ENCODE measurements at regions not wholly inside any gene's neighbourhood (a gene's known extent, or its start where the extent isn't known, plus 50 kb on each side); places are given as distances from the start of the nearest gene placed in this dataset.
"Not testable (repeated sequence)": the region's sequence is repeated elsewhere in the genome, so short reads cannot be mapped to it uniquely, and the experiment has no call there.

DNA sequence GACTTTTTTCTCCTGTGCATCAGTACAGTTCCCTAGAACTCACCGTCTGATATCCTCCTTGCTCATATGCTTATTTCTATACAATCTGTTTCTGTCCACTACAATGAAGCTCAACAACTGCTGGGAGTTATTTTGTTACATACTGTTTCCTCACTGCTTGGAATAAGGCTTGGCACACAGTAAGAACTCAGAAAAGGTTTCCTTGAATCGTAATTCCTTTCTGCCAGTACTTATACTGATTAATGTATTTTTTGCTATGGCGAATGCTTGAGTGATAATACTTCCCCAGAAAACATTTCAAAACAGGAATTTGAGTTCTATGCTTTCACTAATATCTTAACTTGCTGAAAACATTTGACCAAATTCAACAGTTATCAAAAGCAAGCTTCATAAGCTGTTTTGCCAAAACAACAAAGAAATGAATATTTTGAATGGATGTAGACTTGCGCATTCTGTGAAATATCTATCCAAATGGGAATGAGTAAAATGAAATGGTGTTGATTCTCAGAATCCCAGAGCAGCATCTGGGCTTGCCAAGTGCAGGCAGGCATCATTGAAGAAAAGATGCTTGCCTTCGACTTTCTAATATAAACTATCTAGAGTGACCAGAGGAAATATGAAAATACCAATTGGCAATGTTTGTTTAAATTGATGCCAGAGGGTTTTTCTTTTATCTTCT lies 286.3 kb downstream of the RAP2B start:
- no peak for DNase-seq

- DNase-seq: no peak
These were observed 295.0 kb downstream of the RAP2B start for GRCh38 chr3:153456833-153457545.

- no peak for DNase-seq
These were observed 296.9 kb downstream of the RAP2B start for GRCh38 chr3:153458881-153459280.

- no peak for DNase-seq
These were observed 300.5 kb downstream of the RAP2B start for GRCh38 chr3:153462545-153462944.

GRCh38 chr3:153463895-153464294 lies 301.9 kb downstream of the RAP2B start:
- no peak for DNase-seq

DNA sequence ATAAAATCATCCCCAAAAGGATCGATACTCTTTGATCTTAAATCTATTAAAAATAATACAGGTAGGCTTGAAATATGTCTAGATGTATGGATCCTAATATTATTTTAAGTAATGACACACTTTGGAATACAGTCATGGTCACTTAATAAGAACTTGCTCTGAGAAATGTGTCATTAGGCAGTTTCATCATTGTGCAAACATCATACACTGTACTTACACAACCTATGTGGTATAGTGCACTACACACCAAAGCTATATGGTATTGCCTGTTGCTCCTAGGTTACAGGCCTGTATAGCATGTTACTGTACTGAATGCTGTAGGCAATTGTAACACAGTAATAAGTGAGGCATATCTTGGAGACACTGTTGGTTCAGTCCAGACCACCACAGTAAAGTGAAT lies 307.1 kb downstream of the RAP2B start:
- DNase-seq: no peak

DNA sequence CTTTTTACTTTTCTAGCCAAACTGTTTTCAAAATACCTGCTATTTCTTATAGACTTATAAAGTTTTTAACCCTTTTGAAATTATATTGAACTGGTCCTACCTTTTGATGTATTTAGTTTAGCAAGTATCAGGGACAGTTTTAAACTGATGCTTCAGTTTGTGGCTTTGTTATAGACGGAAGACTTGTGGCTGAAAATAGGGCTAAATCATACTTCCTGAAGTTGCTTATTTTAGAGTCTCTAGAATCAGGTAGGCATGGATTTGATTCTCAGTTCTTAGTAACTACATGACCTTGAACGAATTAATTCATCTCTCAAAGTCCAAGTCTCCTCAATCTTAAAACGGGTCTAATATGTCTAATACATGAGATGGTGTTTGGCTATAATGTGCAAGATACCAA lies 322.8 kb downstream of the RAP2B start:
- no peak for DNase-seq

GRCh38 chr3:153495422-153495821 lies 333.4 kb downstream of the RAP2B start:
- no peak for DNase-seq

DNA sequence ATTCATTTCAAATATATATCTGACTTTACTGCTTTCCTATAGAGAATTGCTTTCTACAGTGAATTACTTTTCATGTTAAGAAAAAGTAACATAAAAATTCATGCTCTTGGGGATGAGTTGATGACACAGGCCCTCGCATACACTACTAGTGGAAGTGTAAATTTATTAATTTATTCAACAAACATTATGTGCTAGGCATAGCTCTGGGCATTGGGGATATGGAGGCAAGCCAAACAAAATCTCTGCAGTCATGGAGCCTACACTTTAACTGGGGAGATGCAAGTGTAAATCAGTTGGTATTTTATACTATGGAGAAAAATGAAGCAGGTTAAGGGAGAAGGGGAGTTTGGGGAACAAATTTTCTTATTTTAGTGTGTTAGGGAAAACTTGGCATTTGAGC lies 340.7 kb downstream of the RAP2B start:
- DNase-seq: no peak

GRCh38 chr3:153503873-153504272 lies 341.8 kb downstream of the RAP2B start:
- DNase-seq: no peak

GRCh38 chr3:153506205-153506604 lies 344.2 kb downstream of the RAP2B start:
- peak in 1 of 2 experiments; percentile 27 for DNase-seq

GRCh38 chr3:153506686-153507085 lies 344.7 kb downstream of the RAP2B start:
- peak in 1 of 2 experiments; percentile 40 for DNase-seq

DNA sequence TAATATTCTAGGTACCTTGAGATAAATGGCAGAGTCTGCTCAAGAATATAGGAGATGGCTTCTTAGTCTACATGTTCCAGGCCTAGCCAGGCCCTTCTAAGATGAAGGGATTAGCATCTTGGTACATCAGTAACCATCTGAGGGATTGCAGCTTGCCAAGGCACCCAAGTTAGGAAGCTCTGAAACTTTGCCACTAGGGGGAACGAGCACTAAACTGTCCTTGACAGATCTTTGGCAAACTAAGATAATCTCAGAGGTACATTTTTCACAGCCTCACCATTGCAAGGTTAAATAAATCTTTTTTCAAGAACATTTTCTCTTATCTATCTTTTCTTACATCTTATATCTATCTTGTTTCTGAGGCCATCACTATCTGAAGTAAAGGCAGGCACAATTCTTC lies 351.2 kb downstream of the RAP2B start:
- DNase-seq: no peak

DNA sequence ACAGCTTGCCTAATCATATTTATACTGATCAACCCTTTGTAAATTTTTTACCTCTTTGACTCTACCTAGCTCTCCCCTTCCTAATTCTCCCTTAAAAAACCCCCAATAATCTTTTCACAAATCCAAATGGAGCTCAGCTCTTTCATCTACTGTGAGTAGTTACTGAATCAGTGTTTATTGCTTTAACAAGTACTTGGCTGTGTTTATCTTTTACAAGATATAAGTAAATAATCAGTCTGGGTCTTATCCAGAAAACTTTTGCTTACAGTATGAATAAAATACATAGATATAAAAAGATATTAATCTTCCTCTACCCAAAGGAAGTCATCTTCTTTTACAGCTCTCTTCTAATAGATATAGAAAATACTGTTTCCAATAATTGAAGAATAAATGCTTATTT lies 366.4 kb downstream of the RAP2B start:
- no peak for DNase-seq

DNA sequence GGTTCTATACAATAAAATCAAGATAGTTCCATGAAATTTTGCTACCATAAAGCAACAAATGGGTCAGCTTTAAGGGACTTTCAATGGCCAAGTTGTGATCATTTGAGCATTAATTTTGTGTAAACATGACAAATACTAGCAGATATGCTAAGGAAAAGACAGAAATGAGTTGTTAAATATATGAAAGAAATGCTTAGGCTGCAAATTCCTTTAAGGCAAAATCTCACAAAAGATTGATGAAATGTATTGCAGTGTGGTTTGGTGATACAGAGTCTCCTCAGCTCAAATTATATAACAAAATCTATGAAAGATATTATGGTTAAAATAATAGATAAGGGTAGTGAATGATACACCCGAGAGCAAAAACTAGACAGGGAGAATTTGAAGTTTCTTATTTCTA lies 377.2 kb downstream of the RAP2B start:
- DNase-seq: no peak

GRCh38 chr3:153545471-153545870 lies 383.4 kb downstream of the RAP2B start:
- DNase-seq: no peak

DNA sequence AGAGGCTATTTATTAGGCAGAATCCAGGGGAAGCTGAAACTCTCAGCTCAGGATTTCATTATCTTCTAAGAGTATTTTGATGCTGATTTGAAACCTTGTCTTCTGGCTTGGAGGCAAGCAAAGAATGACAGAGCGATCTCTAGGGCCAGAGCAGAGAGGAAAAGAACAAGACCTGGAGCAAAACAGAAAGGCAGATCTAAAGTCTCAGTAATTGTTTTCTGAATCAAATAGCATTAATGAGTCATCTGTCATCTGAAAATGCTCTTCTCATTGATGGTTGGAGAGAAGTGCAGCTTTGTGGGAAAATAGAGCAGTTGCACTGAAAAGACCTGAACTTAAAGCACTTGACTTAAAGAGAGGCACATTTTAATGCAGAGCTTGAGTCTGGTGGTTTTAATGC lies 385.9 kb downstream of the RAP2B start:
- no peak for DNase-seq

DNA sequence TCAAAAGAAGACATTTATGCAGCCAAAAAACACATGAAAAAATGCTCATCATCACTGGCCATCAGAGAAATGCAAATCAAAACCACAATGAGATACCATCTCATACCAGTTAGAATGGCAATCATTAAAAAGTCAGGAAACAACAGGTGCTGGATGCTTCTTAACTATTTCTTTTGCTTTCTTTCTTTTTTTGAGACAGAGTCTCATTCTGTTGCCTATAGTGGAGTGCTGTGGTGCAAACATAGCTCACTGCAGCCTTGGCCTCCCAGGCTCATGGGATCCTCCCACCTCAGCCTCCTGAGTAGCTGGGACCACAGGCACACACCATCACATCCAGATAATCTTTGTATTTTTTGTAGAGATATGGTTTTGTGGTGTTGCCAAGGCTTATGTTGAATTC lies 387.7 kb downstream of the RAP2B start:
- not testable (repeated sequence) for DNase-seq

- no peak for DNase-seq
These were observed 389.7 kb downstream of the RAP2B start for GRCh38 chr3:153551536-153552285.

DNA sequence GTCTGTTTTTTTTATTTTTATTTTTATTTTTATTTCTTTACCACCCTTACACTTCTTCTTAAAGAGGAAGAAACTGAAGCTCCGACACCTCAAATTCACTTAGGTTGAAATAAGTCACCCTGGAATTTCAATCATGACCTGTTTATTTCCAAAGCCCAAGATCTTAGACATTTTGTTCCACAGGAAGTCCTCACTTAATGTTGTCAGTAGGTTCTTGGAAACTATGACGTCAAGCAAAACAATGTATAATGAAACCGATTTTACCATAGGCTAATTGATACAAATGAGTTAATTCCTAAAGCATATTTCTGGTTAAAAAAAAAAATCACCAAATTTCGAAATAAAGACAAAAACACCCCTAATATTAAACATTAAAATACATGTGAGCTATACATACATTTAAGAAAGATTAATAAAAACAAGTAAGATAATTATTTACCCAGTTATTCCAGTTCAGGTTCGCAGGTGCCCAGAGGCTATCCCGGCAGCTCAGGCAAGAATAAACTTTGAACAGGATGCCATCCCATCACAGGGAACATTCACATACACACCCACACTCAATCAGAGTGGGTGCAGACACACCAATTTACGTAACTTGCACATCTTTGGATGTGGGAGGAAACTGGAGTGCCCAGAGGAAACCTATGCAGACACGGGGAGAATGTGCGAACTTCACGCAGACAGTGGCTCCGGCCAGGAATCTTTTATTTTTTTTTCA lies 391.0 kb downstream of the RAP2B start:
- DNase-seq: no peak

- no peak for DNase-seq
These were observed 391.5 kb downstream of the RAP2B start for GRCh38 chr3:153553605-153553945.

- DNase-seq: no peak
These were observed 393.9 kb downstream of the RAP2B start for GRCh38 chr3:153555919-153556318.

DNA sequence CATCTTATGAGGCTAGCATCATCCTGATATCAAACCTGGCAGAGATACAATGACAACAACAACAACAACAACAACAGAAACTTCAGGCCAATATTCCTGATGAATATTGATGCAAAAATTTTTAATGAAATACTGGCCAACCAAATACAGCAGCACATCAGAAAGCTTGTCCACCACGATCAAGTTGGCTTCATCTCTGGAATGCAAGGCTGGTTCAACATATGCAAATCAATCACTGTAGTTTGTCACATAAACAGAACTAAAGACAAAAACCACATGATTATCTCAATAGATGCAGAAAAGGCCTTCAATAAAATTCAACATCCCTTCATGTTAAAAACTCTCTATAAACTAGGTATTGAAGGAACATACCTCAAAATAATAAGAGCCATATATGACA lies 397.3 kb downstream of the RAP2B start:
- not testable (repeated sequence) for DNase-seq

All from NCI-H2081 (cell line).